GM18858 (cell line): ENCODE measurements at regions not wholly inside any gene's neighbourhood (a gene's known extent, or its start where the extent isn't known, plus 50 kb on each side); places are given as distances from the start of the nearest gene placed in this dataset.

Experiments used
- ATAC-seq: cut with Tn5 transposase; IDR thresholded peaks from one replicate; pipeline ENCODE4 v1.9.1; 2021; ENCODE audit not compliant: unreplicated experiment

- no peak for ATAC-seq
Observed at GRCh38 chr20:50258790-50259483, 68.3 kb downstream of the CEBPB start.

GRCh38 chr20:50259705-50260478, 69.3 kb downstream of the CEBPB start:
- no peak for ATAC-seq

GRCh38 chr20:50260479-50261221, 70.0 kb downstream of the CEBPB start:
- no peak for ATAC-seq

- ATAC-seq, result no peak
Observed at GRCh38 chr20:50261471-50262212, 71.0 kb downstream of the CEBPB start.

GRCh38 chr20:50263831-50264230, 73.2 kb downstream of the CEBPB start:
- ATAC-seq, result no peak

- no peak for ATAC-seq
Observed at GRCh38 chr20:50264534-50265145, 74.0 kb downstream of the CEBPB start.

GRCh38 chr20:50265245-50265946, 74.8 kb downstream of the CEBPB start:
- no peak for ATAC-seq

- no peak for ATAC-seq
Observed at GRCh38 chr20:50266293-50267040, 75.8 kb downstream of the CEBPB start.

- ATAC-seq, result no peak
Observed at GRCh38 chr20:50267041-50267865, 76.6 kb downstream of the CEBPB start.

- no peak for ATAC-seq
Observed at GRCh38 chr20:50267866-50268219, 77.2 kb downstream of the CEBPB start.

- ATAC-seq, result no peak
Observed at GRCh38 chr20:50269091-50270033, 78.7 kb downstream of the CEBPB start.

- no peak for ATAC-seq
Observed at GRCh38 chr20:50270034-50270395, 79.4 kb downstream of the CEBPB start.

- ATAC-seq, result no peak
Observed at GRCh38 chr20:50270569-50270968, 79.9 kb downstream of the CEBPB start.

GRCh38 chr20:50271176-50271575, 80.5 kb downstream of the CEBPB start:
- ATAC-seq, result no peak

GRCh38 chr20:50271612-50272011, 81.0 kb downstream of the CEBPB start:
- ATAC-seq, result no peak

- no peak for ATAC-seq
Observed at GRCh38 chr20:50272030-50272723, 81.5 kb downstream of the CEBPB start.
